Dermis blood vessel endothelial cell (primary cell): ENCODE measurements at regions not wholly inside any gene's neighbourhood (a gene's known extent, or its start where the extent isn't known, plus 50 kb on each side); places are given as distances from the start of the nearest gene placed in this dataset.
"Not testable (repeated sequence)": the region's sequence is repeated elsewhere in the genome, so short reads cannot be mapped to it uniquely, and the experiment has no call there.

Experiments
- DNase-seq: peaks from one replicate; pipeline ENCODE4 v3.0.0; 2010

- not testable (repeated sequence) for DNase-seq
These were observed 948.7 kb upstream of the FOXG1 start for GRCh38 chr14:27817746-27818430.

GRCh38 chr14:27826149-27826548 is 940.4 kb upstream of the FOXG1 start:
- DNase-seq: not testable (repeated sequence)

- DNase-seq: not testable (repeated sequence)
These were observed 934.6 kb upstream of the FOXG1 start for GRCh38 chr14:27831978-27832377.

- not testable (repeated sequence) for DNase-seq
These were observed 933.6 kb upstream of the FOXG1 start for GRCh38 chr14:27833001-27833400.

- no peak for DNase-seq
These were observed 930.2 kb upstream of the FOXG1 start for GRCh38 chr14:27836386-27836785.

GRCh38 chr14:27845241-27845850 is 921.2 kb upstream of the FOXG1 start:
- no peak for DNase-seq

GRCh38 chr14:27845902-27846301 is 920.7 kb upstream of the FOXG1 start:
- DNase-seq: no peak

- DNase-seq: not testable (repeated sequence)
These were observed 919.1 kb upstream of the FOXG1 start for GRCh38 chr14:27847480-27847879.

GRCh38 chr14:27849193-27849592 is 917.4 kb upstream of the FOXG1 start:
- DNase-seq: not testable (repeated sequence)

- no peak for DNase-seq
These were observed 903.9 kb upstream of the FOXG1 start for GRCh38 chr14:27862684-27863083.

GRCh38 chr14:27863166-27863565 is 903.4 kb upstream of the FOXG1 start:
- DNase-seq: no peak

- no peak for DNase-seq
These were observed 885.5 kb upstream of the FOXG1 start for GRCh38 chr14:27881063-27881462.

GRCh38 chr14:27881646-27882045 is 884.9 kb upstream of the FOXG1 start:
- no peak for DNase-seq

- no peak for DNase-seq
These were observed 880.3 kb upstream of the FOXG1 start for GRCh38 chr14:27886256-27886655.

- DNase-seq: no peak
These were observed 876.3 kb upstream of the FOXG1 start for GRCh38 chr14:27890259-27890658.

- not testable (repeated sequence) for DNase-seq
These were observed 858.1 kb upstream of the FOXG1 start for GRCh38 chr14:27908484-27908883.

- no peak for DNase-seq
These were observed 850.3 kb upstream of the FOXG1 start for GRCh38 chr14:27916326-27916725.

- no peak for DNase-seq
These were observed 848.7 kb upstream of the FOXG1 start for GRCh38 chr14:27917896-27918295.

- DNase-seq: no peak
These were observed 839.1 kb upstream of the FOXG1 start for GRCh38 chr14:27927519-27927918.

GRCh38 chr14:27929797-27930347 is 836.7 kb upstream of the FOXG1 start:
- DNase-seq: no peak

- no peak for DNase-seq
These were observed 828.2 kb upstream of the FOXG1 start for GRCh38 chr14:27938392-27938791.

- DNase-seq: no peak
These were observed 821.1 kb upstream of the FOXG1 start for GRCh38 chr14:27945512-27945911.

- DNase-seq: no peak
These were observed 807.8 kb upstream of the FOXG1 start for GRCh38 chr14:27958757-27959156.

- no peak for DNase-seq
These were observed 770.9 kb upstream of the FOXG1 start for GRCh38 chr14:27995691-27996090.
